HEK293T (cell line): ENCODE measurements at regions not wholly inside any gene's neighbourhood (a gene's known extent, or its start where the extent isn't known, plus 50 kb on each side); places are given as distances from the start of the nearest gene placed in this dataset.

Experiments used
- FOXK2 ChIP-seq: fragments of 450-650 bp; IDR thresholded peaks from 2 replicates; pipeline ENCODE4 v1.6.1; 2016; ENCODE audit warnings: mild to moderate bottlenecking
- HDGF ChIP-seq: fragments of 450-650 bp; IDR thresholded peaks from 2 replicates; pipeline ENCODE4 v1.6.1; 2017; ENCODE audit warnings: antibody characterized with exemption, borderline replicate concordance

DNA sequence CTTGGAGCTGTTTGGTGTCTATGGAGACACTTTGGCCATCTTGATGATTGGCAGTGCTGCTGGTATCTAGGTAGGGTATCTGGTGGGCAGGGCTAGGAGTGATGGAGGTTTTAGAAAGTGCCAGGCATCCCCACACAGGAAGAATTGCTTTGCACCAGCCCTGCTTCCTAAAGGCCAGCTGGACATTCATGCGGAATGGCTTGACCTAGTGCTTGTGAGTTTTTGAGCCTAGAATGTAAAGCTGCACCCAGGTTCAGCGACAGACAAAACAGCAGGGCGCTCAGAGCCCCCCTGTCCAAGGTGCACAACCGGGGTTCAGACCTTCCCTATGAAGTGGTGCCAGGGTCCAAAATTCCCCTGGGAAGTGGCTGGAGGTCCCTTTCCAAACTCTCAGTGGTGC is 93.1 kb downstream of the ING1 start:
- TF ChIP-seq FOXK2 (no peak), HDGF (no peak)
